B cell (primary cell): ENCODE measurements at regions not wholly inside any gene's neighbourhood (a gene's known extent, or its start where the extent isn't known, plus 50 kb on each side); places are given as distances from the start of the nearest gene placed in this dataset.

ENCODE experiments used
- CTCF ChIP-seq: fragments of 200-600 bp; IDR thresholded peaks from one replicate; pipeline ENCODE4 v1.8.0; 2022; ENCODE audit warnings: antibody characterized with exemption, mild to moderate bottlenecking
- EZH2 ChIP-seq: IDR thresholded peaks from 2 replicates; pipeline ENCODE4 v1.6.1; 2012; ENCODE audit warnings: borderline replicate concordance, low read depth, mild to moderate bottlenecking, moderate library complexity, low read length; ENCODE audit not compliant: insufficient read depth, poor library complexity, severe bottlenecking

GRCh38 chr18:22713511-22713910, 219.6 kb upstream of the RBBP8 start:
- no peak for TF ChIP-seq CTCF
- TF ChIP-seq EZH2: no peak
